Karpas-422 (cell line): ENCODE measurements at regions not wholly inside any gene's neighbourhood (a gene's known extent, or its start where the extent isn't known, plus 50 kb on each side); places are given as distances from the start of the nearest gene placed in this dataset.
A peak's percentile ranks its signal among the peaks of the same experiment; 100 is the strongest.

Experiments used
- DNase-seq: peaks from one replicate; pipeline ENCODE4 v3.0.0-alpha.2; 2015
- H2AFZ ChIP-seq: fragments of 200-600 bp; sonication (generic); 2 replicates; pipeline ENCODE4 v1.6.1; 2014; ENCODE audit warnings: antibody characterized with exemption, low read length, mixed read lengths
- H3K27ac ChIP-seq: fragments of 200-600 bp; sonication (generic); 2 replicates; pipeline ENCODE4 v1.5.1; 2014; ENCODE audit warnings: mild to moderate bottlenecking, low read length, moderate library complexity
- H3K27me3 ChIP-seq: fragments of 200-600 bp; sonication (generic); 2 replicates; pipeline ENCODE4 v1.6.1; 2014; ENCODE audit warnings: low read length, mixed read lengths
- H3K36me3 ChIP-seq: fragments of 200-600 bp; sonication (generic); 2 replicates; pipeline ENCODE4 v1.6.1; 2014; ENCODE audit warnings: low read length, mixed read lengths; ENCODE audit not compliant: insufficient read depth
- H3K4me1 ChIP-seq: fragments of 200-600 bp; sonication (generic); 2 replicates; pipeline ENCODE4 v1.6.1; 2014; ENCODE audit warnings: mild to moderate bottlenecking, low read length, mixed read lengths
- H3K4me2 ChIP-seq: fragments of 200-600 bp; sonication (generic); 2 replicates; pipeline ENCODE4 v1.6.1; 2014; ENCODE audit warnings: low read length, low read depth, mild to moderate bottlenecking; ENCODE audit not compliant: poor library complexity, severe bottlenecking
- H3K4me3 ChIP-seq: fragments of 200-600 bp; sonication (generic); 2 replicates; pipeline ENCODE4 v1.5.1; 2014; ENCODE audit warnings: mild to moderate bottlenecking, antibody characterized with exemption, low read length, mixed read lengths
- H3K79me2 ChIP-seq: fragments of 200-600 bp; sonication (generic); 2 replicates; pipeline ENCODE4 v1.6.1; 2014; ENCODE audit warnings: mild to moderate bottlenecking, low read length, mixed read lengths
- H3K9ac ChIP-seq: fragments of 200-600 bp; sonication (generic); 2 replicates; pipeline ENCODE4 v1.6.0; 2014; ENCODE audit warnings: low read length
- H3K9me2 ChIP-seq: fragments of 200-600 bp; sonication (generic), shearing (Covaris generic); replicated peaks from 2 replicates; pipeline ENCODE4 v1.6.0; 2014; ENCODE audit warnings: mild to moderate bottlenecking, low read length, moderate library complexity; ENCODE audit not compliant: insufficient read depth
- H3K9me3 ChIP-seq: fragments of 300-700, 200-600 bp; sonication (generic); 2 replicates; pipeline ENCODE4 v1.6.1; 2014; ENCODE audit warnings: low read length, mixed read lengths
- H4K20me1 ChIP-seq: fragments of 200-600 bp; sonication (generic); 2 replicates; pipeline ENCODE4 v1.6.1; 2014; ENCODE audit warnings: mild to moderate bottlenecking, antibody characterized with exemption, low read length, low read depth; ENCODE audit not compliant: insufficient read depth

- Histone ChIP-seq H3K4me1 (no peaks in the 10 kb centered on the region), H3K9ac (no peak overlapping the region), H2AFZ (no peak overlapping the region), H3K36me3 (no peaks in the 10 kb centered on the region), H3K9me3 (no peaks in the 10 kb centered on the region), H4K20me1 (no peaks in the 10 kb centered on the region), H3K79me2 (no peaks in the 10 kb centered on the region), H3K4me2 (no peak overlapping the region), H3K27me3 (no peaks in the 10 kb centered on the region), H3K4me3 (no peak overlapping the region), H3K27ac (no peak overlapping the region), H3K9me2 (no peaks in the 10 kb centered on the region)
- no peak for DNase-seq
Measured at GRCh38 chr10:118112543-118113125, 65.9 kb upstream of the RAB11FIP2 start.

GRCh38 chr10:118110750-118111149, 64.0 kb upstream of the RAB11FIP2 start:
- no peak for DNase-seq
- H3K9ac ChIP-seq = no peak overlapping the region
- no peaks in the 10 kb centered on the region for H3K36me3 ChIP-seq
- H3K9me3 ChIP-seq = no peaks in the 10 kb centered on the region
- no peak overlapping the region for H3K4me2 ChIP-seq
- H3K27ac ChIP-seq = no peak overlapping the region
- H3K4me1 ChIP-seq = no peaks in the 10 kb centered on the region
- H3K27me3 ChIP-seq = no peaks in the 10 kb centered on the region
- H3K9me2 ChIP-seq = no peaks in the 10 kb centered on the region
- H2AFZ ChIP-seq = no peak overlapping the region
- H3K4me3 ChIP-seq = no peak overlapping the region
- no peaks in the 10 kb centered on the region for H4K20me1 ChIP-seq
- H3K79me2 ChIP-seq = no peaks in the 10 kb centered on the region

- H3K9ac ChIP-seq = no peak overlapping the region
- no peak overlapping the region for H3K4me2 ChIP-seq
Measured at GRCh38 chr10:118108194-118109026, 61.7 kb upstream of the RAB11FIP2 start.

GRCh38 chr10:118107541-118107940, 60.8 kb upstream of the RAB11FIP2 start:
- no peak overlapping the region for H2AFZ ChIP-seq

More at GRCh38 chr10:118108194-118109026, 61.7 kb upstream of the RAB11FIP2 start:
- no peaks in the 10 kb centered on the region for H3K4me1 ChIP-seq
- no peaks in the 10 kb centered on the region for H3K9me3 ChIP-seq
- H3K36me3 ChIP-seq = no peaks in the 10 kb centered on the region
- no peaks in the 10 kb centered on the region for H4K20me1 ChIP-seq
- DNase-seq = no peak
- no peaks in the 10 kb centered on the region for H3K27me3 ChIP-seq
- H3K79me2 ChIP-seq = no peaks in the 10 kb centered on the region
- no peaks in the 10 kb centered on the region for H3K9me2 ChIP-seq
- no peak overlapping the region for H3K4me3 ChIP-seq
- H2AFZ ChIP-seq = no peak overlapping the region
- no peak overlapping the region for H3K27ac ChIP-seq

GRCh38 chr10:118107040-118107439, 60.3 kb upstream of the RAB11FIP2 start:
- H3K4me3 ChIP-seq = no peak overlapping the region
- no peaks in the 10 kb centered on the region for H3K79me2 ChIP-seq
- DNase-seq = no peak
- no peak overlapping the region for H3K9ac ChIP-seq
- H4K20me1 ChIP-seq = no peaks in the 10 kb centered on the region
- H3K27ac ChIP-seq = no peak overlapping the region
- no peaks in the 10 kb centered on the region for H3K4me1 ChIP-seq
- H3K36me3 ChIP-seq = no peaks in the 10 kb centered on the region
- H2AFZ ChIP-seq = no peak overlapping the region
- H3K9me2 ChIP-seq = no peaks in the 10 kb centered on the region
- no peaks in the 10 kb centered on the region for H3K9me3 ChIP-seq
- no peaks in the 10 kb centered on the region for H3K27me3 ChIP-seq
- no peak overlapping the region for H3K4me2 ChIP-seq

More at GRCh38 chr10:118107541-118107940, 60.8 kb upstream of the RAB11FIP2 start:
- no peak for DNase-seq
- no peaks in the 10 kb centered on the region for H3K9me3 ChIP-seq
- H3K79me2 ChIP-seq = no peaks in the 10 kb centered on the region
- H3K4me1 ChIP-seq = no peaks in the 10 kb centered on the region
- H3K36me3 ChIP-seq = no peaks in the 10 kb centered on the region
- H4K20me1 ChIP-seq = no peaks in the 10 kb centered on the region
- no peak overlapping the region for H3K27ac ChIP-seq
- H3K9ac ChIP-seq = no peak overlapping the region
- H3K27me3 ChIP-seq = no peaks in the 10 kb centered on the region
- no peak overlapping the region for H3K4me3 ChIP-seq
- H3K4me2 ChIP-seq = no peak overlapping the region
- H3K9me2 ChIP-seq = no peaks in the 10 kb centered on the region

- H3K4me1 ChIP-seq = no peaks in the 10 kb centered on the region
- H3K36me3 ChIP-seq = no peaks in the 10 kb centered on the region
- no peaks in the 10 kb centered on the region for H3K27me3 ChIP-seq
- H3K9me2 ChIP-seq = no peaks in the 10 kb centered on the region
- H3K9me3 ChIP-seq = no peaks in the 10 kb centered on the region
- H4K20me1 ChIP-seq = no peaks in the 10 kb centered on the region
- no peak overlapping the region for H3K4me2 ChIP-seq
- H3K9ac ChIP-seq = no peak overlapping the region
- no peak overlapping the region for H2AFZ ChIP-seq
- no peaks in the 10 kb centered on the region for H3K79me2 ChIP-seq
- H3K4me3 ChIP-seq = no peak overlapping the region
- no peak overlapping the region for H3K27ac ChIP-seq
- peak; percentile 70 for DNase-seq
Measured at GRCh38 chr10:118106426-118106825, 59.7 kb upstream of the RAB11FIP2 start.

- no peaks in the 10 kb centered on the region for H3K9me2 ChIP-seq
Measured at GRCh38 chr10:118102121-118102520, 55.4 kb upstream of the RAB11FIP2 start.

GRCh38 chr10:118101501-118101900, 54.8 kb upstream of the RAB11FIP2 start:
- Histone ChIP-seq H3K79me2 (no peaks in the 10 kb centered on the region), H2AFZ (no peak overlapping the region), H3K27me3 (no peaks in the 10 kb centered on the region), H3K4me1 (no peaks in the 10 kb centered on the region), H3K4me2 (no peak overlapping the region), H4K20me1 (no peaks in the 10 kb centered on the region), H3K36me3 (no peaks in the 10 kb centered on the region), H3K9ac (no peak overlapping the region), H3K9me3 (no peaks in the 10 kb centered on the region), H3K9me2 (no peaks in the 10 kb centered on the region), H3K27ac (no peak overlapping the region), H3K4me3 (no peak overlapping the region)
- DNase-seq = no peak

More at GRCh38 chr10:118102121-118102520, 55.4 kb upstream of the RAB11FIP2 start:
- no peak for DNase-seq
- Histone ChIP-seq H3K9ac (no peak overlapping the region), H3K27ac (no peak overlapping the region), H3K79me2 (no peaks in the 10 kb centered on the region), H3K4me1 (no peaks in the 10 kb centered on the region), H3K36me3 (no peaks in the 10 kb centered on the region), H3K4me2 (no peak overlapping the region), H2AFZ (no peak overlapping the region), H3K4me3 (no peak overlapping the region), H3K27me3 (no peaks in the 10 kb centered on the region), H3K9me3 (no peaks in the 10 kb centered on the region), H4K20me1 (no peaks in the 10 kb centered on the region)
